Calu3 (cell line): ENCODE measurements at regions not wholly inside any gene's neighbourhood (a gene's known extent, or its start where the extent isn't known, plus 50 kb on each side); places are given as distances from the start of the nearest gene placed in this dataset.

Experiments
- BruUV-seq: library from RNA; stranded (reverse); fragments of 400-500 nt; replicated peaks from 2 replicates; lab custom pipeline; 2021; lab: Mats Ljungman, UMichigan
- CTCF ChIA-PET: fragments of 300-600 bp; sonication (Branson Sonifier 250); formaldehyde crosslinking; loops from one replicate; lab custom pipeline; 2022; ENCODE audit warnings: antibody characterized with exemption; lab: Charles Lee
- DNase-seq: peaks from one replicate; pipeline ENCODE4 v3.0.0; 2022
- H3K27ac Mint-ChIP-seq: one replicate; pipeline ENCODE4 v1.8.0; 2022; ENCODE audit warnings: mixed read lengths; ENCODE audit not compliant: unreplicated experiment
- H3K27me3 Mint-ChIP-seq: one replicate; pipeline ENCODE4 v1.8.0; 2022; ENCODE audit warnings: mixed read lengths; ENCODE audit not compliant: unreplicated experiment
- H3K36me3 Mint-ChIP-seq: one replicate; pipeline ENCODE4 v1.8.0; 2022; ENCODE audit warnings: mild to moderate bottlenecking, moderate library complexity, mixed read lengths; ENCODE audit not compliant: insufficient read depth, unreplicated experiment
- H3K4me1 Mint-ChIP-seq: one replicate; pipeline ENCODE4 v1.8.0; 2022; ENCODE audit warnings: mild to moderate bottlenecking, low read depth, mixed read lengths; ENCODE audit not compliant: unreplicated experiment
- H3K4me3 Mint-ChIP-seq: one replicate; pipeline ENCODE4 v1.8.0; 2022; ENCODE audit warnings: mild to moderate bottlenecking, low read depth, moderate library complexity, mixed read lengths; ENCODE audit not compliant: unreplicated experiment
- H3K9me3 Mint-ChIP-seq: one replicate; pipeline ENCODE4 v1.8.0; 2022; ENCODE audit warnings: low read depth, mixed read lengths; ENCODE audit not compliant: unreplicated experiment
- CTCF ChIP-seq: fragments of 200-600 bp; IDR thresholded peaks from one replicate; pipeline ENCODE4 v1.8.0; 2022; ENCODE audit warnings: antibody characterized with exemption; ENCODE audit not compliant: unreplicated experiment
- intact Hi-C: fragments of 100-400 bp; cut with micrococcal nuclease; formaldehyde crosslinking; loops from one replicate; pipeline ENCODE4 v1.10.0; 2022; ENCODE audit not compliant: unreplicated experiment

GRCh38 chr13:89977203-89977602 lies 1370.3 kb upstream of the MIR17HG start:
- Mint-ChIP-seq H3K36me3 (no peaks in the 10 kb centered on the region), H3K4me3 (no peak overlapping the region), H3K9me3 (no peaks in the 10 kb centered on the region), H3K4me1 (no peaks in the 10 kb centered on the region), H3K27ac (no peak overlapping the region), H3K27me3 (no peaks in the 10 kb centered on the region)
- no TSS peak for BruUV-seq
- TF ChIP-seq CTCF: no peak
- intact Hi-C loops: no loop called here
- CTCF ChIA-PET: no interaction called here
- no peak for DNase-seq

- no peak for DNase-seq
- no peaks in the 10 kb centered on the region for H3K27me3 Mint-ChIP-seq
- BruUV-seq: no TSS peak
- H3K4me3 Mint-ChIP-seq: no peak overlapping the region
- H3K4me1 Mint-ChIP-seq: no peaks in the 10 kb centered on the region
- TF ChIP-seq CTCF: no peak
- CTCF ChIA-PET: no interaction called here
- H3K27ac Mint-ChIP-seq: no peak overlapping the region
- no peaks in the 10 kb centered on the region for H3K9me3 Mint-ChIP-seq
- intact Hi-C loops: no loop called here
- no peaks in the 10 kb centered on the region for H3K36me3 Mint-ChIP-seq
Measured at GRCh38 chr13:89980896-89981295, 1366.6 kb upstream of the MIR17HG start.

GRCh38 chr13:89982407-89983095 lies 1364.9 kb upstream of the MIR17HG start:
- CTCF ChIA-PET: no interaction called here
- Mint-ChIP-seq H3K27ac (no peak overlapping the region), H3K4me1 (no peaks in the 10 kb centered on the region), H3K9me3 (no peaks in the 10 kb centered on the region), H3K36me3 (no peaks in the 10 kb centered on the region), H3K4me3 (no peak overlapping the region), H3K27me3 (no peaks in the 10 kb centered on the region)
- no peak for TF ChIP-seq CTCF
- DNase-seq: no peak
- no TSS peak for BruUV-seq
- intact Hi-C loops: no loop called here

GRCh38 chr13:89988206-89988605 lies 1359.3 kb upstream of the MIR17HG start:
- DNase-seq: no peak
- H3K27me3 Mint-ChIP-seq: no peaks in the 10 kb centered on the region
- TF ChIP-seq CTCF: no peak
- no peaks in the 10 kb centered on the region for H3K4me1 Mint-ChIP-seq
- H3K4me3 Mint-ChIP-seq: no peak overlapping the region
- BruUV-seq: no TSS peak
- intact Hi-C loops: no loop called here
- no peak overlapping the region for H3K27ac Mint-ChIP-seq
- CTCF ChIA-PET: no interaction called here
- no peaks in the 10 kb centered on the region for H3K9me3 Mint-ChIP-seq
- H3K36me3 Mint-ChIP-seq: no peaks in the 10 kb centered on the region
